K562 (cell line): ENCODE measurements at regions not wholly inside any gene's neighbourhood (a gene's known extent, or its start where the extent isn't known, plus 50 kb on each side); places are given as distances from the start of the nearest gene placed in this dataset.
A peak's percentile ranks its signal among the peaks of the same experiment; 100 is the strongest.

Experiments
- DDX20 ChIP-seq: fragments of 450-650 bp; IDR thresholded peaks from 2 replicates; pipeline ENCODE4 v1.6.1; 2016; ENCODE audit warnings: missing genetic modification characterization, low read depth, mild to moderate bottlenecking, missing compliant biosample characterization, moderate library complexity
- HMGN3 ChIP-seq: IDR thresholded peaks from 2 replicates; pipeline ENCODE4 v1.6.1; 2011; ENCODE audit warnings: borderline replicate concordance, low read depth, mild to moderate bottlenecking, mixed read lengths, low read length; ENCODE audit not compliant: insufficient read length; ENCODE audit errors: extremely low read depth
- HNRNPL ChIP-seq: fragments of 200-400 bp; formaldehyde crosslinking; IDR thresholded peaks from 2 replicates; pipeline ENCODE4 v1.6.1; 2017; ENCODE audit warnings: low read depth, mild to moderate bottlenecking, low read length
- HNRNPLL ChIP-seq: fragments of 200-400 bp; formaldehyde crosslinking; IDR thresholded peaks from 2 replicates; pipeline ENCODE4 v1.6.1; 2017; ENCODE audit warnings: low read length, low read depth, mild to moderate bottlenecking; ENCODE audit not compliant: poor library complexity, severe bottlenecking
- MTF1 ChIP-seq: fragments of 250-450 bp; sonication (Bioruptor Pico); IDR thresholded peaks from 2 replicates; pipeline ENCODE4 v1.9.0; 2021; ENCODE audit warnings: moderate library complexity, mild to moderate bottlenecking, inconsistent platforms, borderline replicate concordance
- NBN ChIP-seq: fragments of 450-650 bp; IDR thresholded peaks from 2 replicates; pipeline ENCODE4 v1.6.1; 2016; ENCODE audit warnings: low read depth, mild to moderate bottlenecking
- PCBP1 ChIP-seq: fragments of 200-400 bp; formaldehyde crosslinking; IDR thresholded peaks from 2 replicates; pipeline ENCODE4 v1.6.1; 2018; ENCODE audit warnings: mild to moderate bottlenecking, low read depth, low read length; ENCODE audit not compliant: poor library complexity, severe bottlenecking
- PTTG1 ChIP-seq: fragments of 450-650 bp; IDR thresholded peaks from 2 replicates; pipeline ENCODE4 v1.6.1; 2016; ENCODE audit warnings: low read depth, mild to moderate bottlenecking, missing genetic modification characterization, missing compliant biosample characterization
- SRSF1 ChIP-seq: fragments of 200-400 bp; formaldehyde crosslinking; IDR thresholded peaks from 2 replicates; pipeline ENCODE4 v1.6.1; 2017; ENCODE audit warnings: mild to moderate bottlenecking, low read depth, low read length, moderate library complexity
- TCF3 ChIP-seq: sonication (generic); formaldehyde crosslinking; IDR thresholded peaks from 2 replicates; pipeline ENCODE4 v1.4.0; 2020; ENCODE audit warnings: mild to moderate bottlenecking, missing genetic modification reagents
- TCFL5 ChIP-seq: fragments of 250-450 bp; sonication (Bioruptor Pico); conservative IDR thresholded peaks from 2 replicates; pipeline ENCODE4 v1.6.1; 2021; ENCODE audit warnings: mild to moderate bottlenecking, moderate library complexity, matching md5 sums
- XRCC3 ChIP-seq: fragments of 450-650 bp; IDR thresholded peaks from 2 replicates; pipeline ENCODE4 v1.6.1; 2017; ENCODE audit warnings: mild to moderate bottlenecking, moderate library complexity
- ZNF133 ChIP-seq: fragments of 250-450 bp; sonication (Bioruptor Pico); IDR thresholded peaks from 2 replicates; pipeline ENCODE4 v1.4.0; 2020; ENCODE audit warnings: mild to moderate bottlenecking
- ZNF263 ChIP-seq: sonication (generic); formaldehyde crosslinking; IDR thresholded peaks from 2 replicates; pipeline ENCODE4 v1.8.0; 2022; ENCODE audit warnings: mild to moderate bottlenecking, missing genetic modification reagents, borderline replicate concordance
- ZNF41 ChIP-seq: fragments of 250-450 bp; sonication (Bioruptor Pico); conservative IDR thresholded peaks from 2 replicates; pipeline ENCODE4 v1.4.0; 2020; ENCODE audit warnings: mild to moderate bottlenecking
- ZNF561 ChIP-seq: fragments of 450-650 bp; formaldehyde crosslinking; conservative IDR thresholded peaks from 2 replicates; pipeline ENCODE4 v1.4.0; 2020; ENCODE audit warnings: mild to moderate bottlenecking, moderate library complexity
- ZZZ3 ChIP-seq: fragments of 450-650 bp; IDR thresholded peaks from 2 replicates; pipeline ENCODE4 v1.6.1; 2016; ENCODE audit warnings: antibody characterized with exemption, mild to moderate bottlenecking, moderate library complexity
- TF ChIP-seq, protein P1 (sequence below): sonication (generic); formaldehyde crosslinking; IDR thresholded peaks from 2 replicates; pipeline ENCODE4 v1.9.0; 2022; ENCODE audit warnings: mild to moderate bottlenecking, missing genetic modification reagents
- TF ChIP-seq, protein P2 (sequence below): fragments of 250-450 bp; sonication (Bioruptor Pico); IDR thresholded peaks from 2 replicates; pipeline ENCODE4 v1.8.0; 2021; ENCODE audit warnings: moderate library complexity, mild to moderate bottlenecking, inconsistent platforms
- TF ChIP-seq, protein P3 (sequence below): sonication (generic); formaldehyde crosslinking; IDR thresholded peaks from 2 replicates; pipeline ENCODE4 v1.8.0; 2022; ENCODE audit warnings: missing genetic modification reagents, mild to moderate bottlenecking, borderline replicate concordance
- TF ChIP-seq, protein P4 (sequence below): fragments of 450-650 bp; IDR thresholded peaks from 2 replicates; pipeline ENCODE4 v1.6.1; 2016
- TF ChIP-seq, protein P5 (sequence below): sonication (generic); formaldehyde crosslinking; IDR thresholded peaks from 2 replicates; pipeline ENCODE4 v1.8.0; 2022; ENCODE audit warnings: mild to moderate bottlenecking, missing genetic modification reagents

DNA sequence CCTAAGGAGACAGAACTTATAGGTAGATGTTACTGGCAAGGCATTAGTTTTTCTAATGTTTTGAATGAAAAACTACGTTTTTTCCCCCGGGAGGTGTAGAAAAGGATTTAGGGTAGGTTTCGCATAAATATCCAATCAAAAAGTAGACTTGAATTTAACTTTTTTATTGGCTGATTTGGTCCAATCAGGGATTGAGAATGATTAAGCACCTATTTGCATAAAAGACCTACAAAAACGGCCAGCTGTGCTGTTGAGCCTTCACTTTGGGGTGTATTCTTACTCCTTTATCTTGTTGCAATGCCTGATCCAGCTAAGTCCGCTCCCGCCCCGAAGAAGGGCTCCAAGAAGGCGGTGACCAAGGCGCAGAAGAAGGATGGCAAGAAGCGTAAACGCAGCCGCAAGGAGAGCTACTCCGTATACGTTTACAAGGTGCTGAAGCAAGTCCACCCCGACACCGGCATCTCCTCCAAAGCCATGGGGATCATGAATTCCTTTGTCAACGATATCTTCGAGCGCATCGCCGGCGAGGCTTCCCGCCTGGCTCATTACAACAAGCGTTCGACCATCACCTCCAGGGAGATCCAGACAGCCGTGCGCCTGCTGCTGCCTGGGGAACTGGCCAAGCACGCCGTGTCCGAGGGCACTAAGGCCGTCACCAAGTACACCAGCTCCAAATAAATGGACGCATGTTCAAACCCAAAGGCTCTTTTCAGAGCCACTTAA, 113.5 kb upstream of the BTN3A2 start (continued):
- TF ChIP-seq, protein P1, sequence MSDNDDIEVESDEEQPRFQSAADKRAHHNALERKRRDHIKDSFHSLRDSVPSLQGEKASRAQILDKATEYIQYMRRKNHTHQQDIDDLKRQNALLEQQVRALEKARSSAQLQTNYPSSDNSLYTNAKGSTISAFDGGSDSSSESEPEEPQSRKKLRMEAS (CRISPR knock-in tag): no peak; the same call in 1 of the 2 replicates
- no peak for TF ChIP-seq XRCC3
- TF ChIP-seq NBN: no peak
- TF ChIP-seq DDX20 (tag): no peak
- TF ChIP-seq ZNF561: no peak
- TF ChIP-seq HNRNPLL: peak; percentile 94
- TF ChIP-seq ZZZ3: no peak
- TF ChIP-seq, protein P2, sequence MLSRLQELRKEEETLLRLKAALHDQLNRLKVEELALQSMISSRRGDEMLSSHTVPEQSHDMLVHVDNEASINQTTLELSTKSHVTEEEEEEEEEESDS (CRISPR knock-in tag): no peak
- TF ChIP-seq MTF1 (CRISPR knock-in tag): no peak
- TF ChIP-seq ZNF41 (CRISPR knock-in tag): no peak
- TF ChIP-seq TCF3: no peak
- TF ChIP-seq ZNF133 (CRISPR knock-in tag): no peak
- no peak for TF ChIP-seq ZNF263
- no peak for TF ChIP-seq SRSF1
- TF ChIP-seq, protein P3, sequence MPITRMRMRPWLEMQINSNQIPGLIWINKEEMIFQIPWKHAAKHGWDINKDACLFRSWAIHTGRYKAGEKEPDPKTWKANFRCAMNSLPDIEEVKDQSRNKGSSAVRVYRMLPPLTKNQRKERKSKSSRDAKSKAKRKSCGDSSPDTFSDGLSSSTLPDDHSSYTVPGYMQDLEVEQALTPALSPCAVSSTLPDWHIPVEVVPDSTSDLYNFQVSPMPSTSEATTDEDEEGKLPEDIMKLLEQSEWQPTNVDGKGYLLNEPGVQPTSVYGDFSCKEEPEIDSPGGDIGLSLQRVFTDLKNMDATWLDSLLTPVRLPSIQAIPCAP (CRISPR knock-in tag): no peak
- no peak for TF ChIP-seq TCFL5 (CRISPR knock-in tag)
- no peak for TF ChIP-seq HMGN3
- TF ChIP-seq HNRNPL: no peak
- TF ChIP-seq, protein P4, sequence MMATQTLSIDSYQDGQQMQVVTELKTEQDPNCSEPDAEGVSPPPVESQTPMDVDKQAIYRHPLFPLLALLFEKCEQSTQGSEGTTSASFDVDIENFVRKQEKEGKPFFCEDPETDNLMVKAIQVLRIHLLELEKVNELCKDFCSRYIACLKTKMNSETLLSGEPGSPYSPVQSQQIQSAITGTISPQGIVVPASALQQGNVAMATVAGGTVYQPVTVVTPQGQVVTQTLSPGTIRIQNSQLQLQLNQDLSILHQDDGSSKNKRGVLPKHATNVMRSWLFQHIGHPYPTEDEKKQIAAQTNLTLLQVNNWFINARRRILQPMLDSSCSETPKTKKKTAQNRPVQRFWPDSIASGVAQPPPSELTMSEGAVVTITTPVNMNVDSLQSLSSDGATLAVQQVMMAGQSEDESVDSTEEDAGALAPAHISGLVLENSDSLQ: no peak
- no peak for TF ChIP-seq PCBP1
- TF ChIP-seq PTTG1 (tag): no peak
- TF ChIP-seq, protein P5, sequence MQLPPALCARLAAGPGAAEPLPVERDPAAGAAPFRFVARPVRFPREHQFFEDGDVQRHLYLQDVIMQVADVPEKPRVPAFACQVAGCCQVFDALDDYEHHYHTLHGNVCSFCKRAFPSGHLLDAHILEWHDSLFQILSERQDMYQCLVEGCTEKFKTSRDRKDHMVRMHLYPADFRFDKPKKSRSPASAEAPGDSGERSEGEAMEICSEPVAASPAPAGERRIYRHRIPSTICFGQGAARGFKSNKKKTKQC (CRISPR knock-in tag): peak; percentile 46; the same call in 1 of the 2 replicates
